ENCODE measurements at regions not wholly inside any gene's neighbourhood (a gene's known extent, or its start where the extent isn't known, plus 50 kb on each side); places are given as distances from the start of the nearest gene placed in this dataset.

DNA sequence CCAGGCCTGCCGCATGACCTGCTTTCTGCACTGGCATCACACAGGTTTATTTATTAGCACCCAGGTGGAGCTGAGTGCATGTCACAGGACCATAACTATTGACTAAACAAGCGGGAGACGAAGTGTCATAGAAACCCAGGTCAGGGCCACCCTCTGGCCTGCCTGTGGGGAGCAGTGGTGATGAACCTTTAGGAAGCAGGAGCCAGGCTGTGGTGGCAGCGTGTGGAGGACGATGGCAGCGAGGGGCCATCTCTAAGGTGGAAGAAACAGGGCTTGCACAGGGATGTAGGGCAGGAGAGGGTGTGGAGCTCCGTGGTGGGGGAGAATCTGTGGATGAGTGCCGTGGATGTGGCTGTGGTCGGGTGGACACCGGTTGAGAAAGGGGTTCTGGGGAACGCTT, 275.3 kb downstream of the TEX29 start:
- Histone ChIP-seq H3K27ac (ENCODE audit: low read length) (no peak overlapping the region), H3K9ac (ENCODE audit: low read length) (no peak overlapping the region), H3K9me3 (ENCODE audit: control insufficient read depth, low read depth, low read length) (no peaks in the 10 kb centered on the region), H3K27me3 (ENCODE audit: control insufficient read depth, insufficient read depth, low read length) (no peaks in the 10 kb centered on the region), H3K36me3 (ENCODE audit: control insufficient read depth, low read depth, low read length) (no peaks in the 10 kb centered on the region), H3K4me1 (ENCODE audit: control insufficient read depth, low read depth, low read length) (peaks cover 19% of the 10 kb centered on the region), H3K4me3 (ENCODE audit: low read length) (no peak overlapping the region)

DNA sequence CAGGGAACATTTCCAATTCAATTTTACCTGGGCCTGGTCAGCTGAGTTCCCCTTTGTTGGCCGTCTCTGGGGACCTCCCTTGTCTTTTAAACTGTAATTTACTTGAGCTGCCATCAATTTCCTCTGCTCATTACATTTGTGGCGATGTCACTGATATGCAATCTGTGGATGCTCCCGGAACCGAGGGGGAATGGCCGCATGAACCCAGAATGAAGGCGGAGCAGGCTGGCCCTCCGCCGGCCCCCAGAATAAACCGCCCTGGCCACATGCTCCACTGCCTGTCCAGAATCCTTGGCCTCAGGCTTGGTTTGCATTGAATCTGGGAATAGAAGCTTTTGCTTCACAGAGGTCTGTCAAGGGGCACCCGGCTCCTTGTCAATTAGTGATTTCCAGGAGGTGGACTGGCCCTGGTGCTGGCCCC, 276.8 kb downstream of the TEX29 start:
- no peak overlapping the region for H3K27ac ChIP-seq (ENCODE audit: low read length)
- H3K36me3 ChIP-seq (ENCODE audit: control insufficient read depth, low read depth, low read length) = no peaks in the 10 kb centered on the region
- H3K4me1 ChIP-seq (ENCODE audit: control insufficient read depth, low read depth, low read length) = peaks cover 22% of the 10 kb centered on the region
- no peaks in the 10 kb centered on the region for H3K9me3 ChIP-seq (ENCODE audit: control insufficient read depth, low read depth, low read length)
- no peak overlapping the region for H3K9ac ChIP-seq (ENCODE audit: low read length)
- no peak overlapping the region for H3K4me3 ChIP-seq (ENCODE audit: low read length)
- no peaks in the 10 kb centered on the region for H3K27me3 ChIP-seq (ENCODE audit: control insufficient read depth, insufficient read depth, low read length)

DNA sequence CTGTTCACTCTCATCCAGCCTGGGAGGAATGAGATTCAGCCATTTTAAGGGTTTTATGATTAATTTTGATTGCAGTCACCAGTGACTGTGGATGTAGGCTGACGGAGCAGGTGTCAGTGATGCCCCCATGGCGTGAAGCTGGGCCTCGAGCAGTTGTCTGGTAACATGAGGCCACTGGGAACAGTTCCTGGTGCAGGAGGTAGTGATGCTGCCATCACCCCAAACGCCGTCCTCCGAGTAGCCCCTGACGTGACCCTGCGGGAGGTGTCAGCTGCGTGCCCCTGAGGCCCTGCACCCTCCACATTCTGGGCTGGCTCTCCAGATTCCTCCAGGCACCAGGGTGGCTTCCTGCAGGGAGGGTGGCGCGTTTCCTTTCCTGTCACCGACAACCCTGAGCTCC, 277.2 kb downstream of the TEX29 start:
- Histone ChIP-seq H3K36me3 (ENCODE audit: control insufficient read depth, low read depth, low read length) (no peaks in the 10 kb centered on the region), H3K27ac (ENCODE audit: low read length) (no peak overlapping the region), H3K9ac (ENCODE audit: low read length) (no peak overlapping the region), H3K27me3 (ENCODE audit: control insufficient read depth, insufficient read depth, low read length) (no peaks in the 10 kb centered on the region), H3K4me3 (ENCODE audit: low read length) (no peak overlapping the region), H3K9me3 (ENCODE audit: control insufficient read depth, low read depth, low read length) (no peaks in the 10 kb centered on the region), H3K4me1 (ENCODE audit: control insufficient read depth, low read depth, low read length) (peaks cover 22% of the 10 kb centered on the region)

DNA sequence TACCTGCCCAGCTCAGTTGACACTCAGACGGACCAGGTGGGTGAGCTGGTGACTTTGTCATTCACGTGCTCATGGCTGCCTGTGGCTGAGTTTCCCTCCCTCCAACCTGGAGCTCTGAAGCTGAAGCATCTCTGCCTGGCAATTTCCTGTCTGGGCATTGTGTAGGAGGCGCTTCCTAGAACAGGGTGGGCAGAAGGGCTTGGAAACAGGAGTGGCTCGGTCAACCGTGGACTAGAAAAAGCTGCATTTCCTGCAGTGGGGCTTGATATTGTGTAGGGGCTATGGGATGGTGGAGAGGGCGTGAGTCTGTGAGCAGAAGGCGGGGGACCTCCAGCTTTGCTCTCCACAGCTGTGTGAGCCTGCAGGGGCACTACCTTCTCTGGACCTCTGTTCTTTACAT, 278.3 kb downstream of the TEX29 start:
- no peak overlapping the region for H3K27ac ChIP-seq (ENCODE audit: low read length)
- H3K4me1 ChIP-seq (ENCODE audit: control insufficient read depth, low read depth, low read length) = peaks cover 22% of the 10 kb centered on the region
- no peaks in the 10 kb centered on the region for H3K36me3 ChIP-seq (ENCODE audit: control insufficient read depth, low read depth, low read length)
- no peak overlapping the region for H3K4me3 ChIP-seq (ENCODE audit: low read length)
- H3K27me3 ChIP-seq (ENCODE audit: control insufficient read depth, insufficient read depth, low read length) = no peaks in the 10 kb centered on the region
- no peaks in the 10 kb centered on the region for H3K9me3 ChIP-seq (ENCODE audit: control insufficient read depth, low read depth, low read length)
- H3K9ac ChIP-seq (ENCODE audit: low read length) = no peak overlapping the region

DNA sequence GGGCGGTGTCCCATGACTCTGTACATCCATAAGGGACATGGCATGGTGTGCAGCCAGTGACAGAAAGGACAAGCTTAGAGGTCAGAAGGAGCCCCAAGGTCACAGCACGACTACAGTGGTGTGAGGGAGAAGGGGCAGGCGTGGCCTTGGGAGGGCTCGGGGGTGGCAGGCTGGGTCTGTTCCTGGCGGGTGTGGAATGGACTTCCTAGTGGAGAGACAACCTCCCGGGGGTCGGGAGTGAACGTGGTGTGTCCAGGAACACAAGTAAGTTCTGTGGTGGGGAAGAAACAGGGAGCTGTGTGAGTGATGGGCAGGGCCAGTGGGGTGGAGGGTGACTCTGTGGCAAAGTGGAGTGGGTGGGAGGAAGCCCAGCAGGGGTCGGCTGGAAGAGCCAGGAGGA, 279.3 kb downstream of the TEX29 start:
- peaks cover 22% of the 10 kb centered on the region for H3K4me1 ChIP-seq (ENCODE audit: control insufficient read depth, low read depth, low read length)
- no peaks in the 10 kb centered on the region for H3K9me3 ChIP-seq (ENCODE audit: control insufficient read depth, low read depth, low read length)
- no peaks in the 10 kb centered on the region for H3K27me3 ChIP-seq (ENCODE audit: control insufficient read depth, insufficient read depth, low read length)
- no peaks in the 10 kb centered on the region for H3K36me3 ChIP-seq (ENCODE audit: control insufficient read depth, low read depth, low read length)
- H3K9ac ChIP-seq (ENCODE audit: low read length) = no peak overlapping the region
- H3K27ac ChIP-seq (ENCODE audit: low read length) = no peak overlapping the region
- H3K4me3 ChIP-seq (ENCODE audit: low read length) = no peak overlapping the region

DNA sequence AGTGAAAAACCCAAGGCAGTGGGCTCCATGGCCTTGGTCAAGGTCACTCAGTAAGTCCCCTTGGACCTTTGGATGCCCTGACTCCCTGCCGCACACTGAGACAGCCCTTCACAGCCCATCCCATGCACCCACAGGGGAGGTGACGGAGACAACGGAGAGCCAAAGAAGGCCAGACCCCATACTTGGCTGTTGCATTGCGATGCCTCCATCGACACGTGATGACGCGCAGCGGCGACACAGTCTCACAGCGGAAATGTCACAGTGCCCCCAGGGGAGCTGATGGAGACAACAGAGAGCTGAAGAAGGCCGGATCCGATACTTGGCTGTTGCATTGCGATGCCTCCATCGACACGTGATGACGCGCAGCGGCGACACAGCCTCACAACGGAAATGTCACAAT, 282.4 kb downstream of the TEX29 start:
- H3K4me1 ChIP-seq (ENCODE audit: control insufficient read depth, low read depth, low read length) = peaks cover 7% of the 10 kb centered on the region
- no peak overlapping the region for H3K9ac ChIP-seq (ENCODE audit: low read length)
- H3K4me3 ChIP-seq (ENCODE audit: low read length) = no peak overlapping the region
- no peaks in the 10 kb centered on the region for H3K27me3 ChIP-seq (ENCODE audit: control insufficient read depth, insufficient read depth, low read length)
- no peak overlapping the region for H3K27ac ChIP-seq (ENCODE audit: low read length)
- H3K9me3 ChIP-seq (ENCODE audit: control insufficient read depth, low read depth, low read length) = no peaks in the 10 kb centered on the region
- H3K36me3 ChIP-seq (ENCODE audit: control insufficient read depth, low read depth, low read length) = no peaks in the 10 kb centered on the region

DNA sequence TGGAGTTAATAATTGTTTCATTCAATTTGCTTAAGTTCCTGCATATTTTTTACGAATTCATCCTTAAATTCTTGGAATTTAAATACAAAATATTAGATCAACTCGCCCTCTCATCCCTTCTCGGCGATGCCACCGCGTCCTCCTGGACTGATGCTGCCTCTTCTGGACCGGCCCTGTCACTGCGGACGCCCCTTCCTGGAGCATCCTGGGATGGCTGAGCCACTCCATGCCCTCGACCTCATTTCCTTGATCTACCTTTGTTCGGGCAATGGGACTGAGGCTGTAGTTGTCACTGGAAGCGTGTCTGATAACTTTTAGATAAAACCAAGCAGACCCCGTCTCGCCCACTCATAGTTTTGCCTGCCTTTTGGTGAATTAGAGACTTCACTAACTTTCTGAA, 283.7 kb downstream of the TEX29 start:
- Histone ChIP-seq H3K9ac (ENCODE audit: low read length) (no peak overlapping the region), H3K4me1 (ENCODE audit: control insufficient read depth, low read depth, low read length) (peaks cover 3% of the 10 kb centered on the region), H3K27ac (ENCODE audit: low read length) (no peak overlapping the region)

DNA sequence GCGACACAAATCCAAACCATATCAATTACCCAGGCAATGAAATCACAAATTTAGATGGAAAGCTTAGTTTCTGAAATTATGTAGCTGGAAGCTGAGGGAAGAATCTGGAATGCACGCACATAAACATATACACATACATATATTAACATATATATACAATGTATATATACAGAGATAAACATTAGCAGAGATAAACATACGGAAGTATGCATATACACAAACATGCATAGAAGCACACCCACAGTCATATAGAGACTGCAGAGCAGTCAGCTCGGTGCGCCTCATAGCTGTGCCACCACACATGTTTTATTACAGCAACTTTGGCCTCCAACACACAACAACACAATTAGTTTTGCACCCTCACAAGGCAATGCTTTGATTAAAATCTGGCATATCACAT, 288.1 kb downstream of the TEX29 start:
- Histone ChIP-seq H3K27ac (ENCODE audit: low read length) (no peak overlapping the region), H3K4me3 (ENCODE audit: low read length) (no peak overlapping the region), H3K4me1 (ENCODE audit: control insufficient read depth, low read depth, low read length) (no peaks in the 10 kb centered on the region), H3K27me3 (ENCODE audit: control insufficient read depth, insufficient read depth, low read length) (no peaks in the 10 kb centered on the region), H3K9ac (ENCODE audit: low read length) (no peak overlapping the region), H3K36me3 (ENCODE audit: control insufficient read depth, low read depth, low read length) (no peaks in the 10 kb centered on the region), H3K9me3 (ENCODE audit: control insufficient read depth, low read depth, low read length) (no peaks in the 10 kb centered on the region)

More for the DNA sequence above, 283.7 kb downstream of the TEX29 start:
- H3K36me3 ChIP-seq (ENCODE audit: control insufficient read depth, low read depth, low read length) = no peaks in the 10 kb centered on the region
- H3K4me3 ChIP-seq (ENCODE audit: low read length) = no peak overlapping the region
- no peaks in the 10 kb centered on the region for H3K9me3 ChIP-seq (ENCODE audit: control insufficient read depth, low read depth, low read length)
- no peaks in the 10 kb centered on the region for H3K27me3 ChIP-seq (ENCODE audit: control insufficient read depth, insufficient read depth, low read length)

DNA sequence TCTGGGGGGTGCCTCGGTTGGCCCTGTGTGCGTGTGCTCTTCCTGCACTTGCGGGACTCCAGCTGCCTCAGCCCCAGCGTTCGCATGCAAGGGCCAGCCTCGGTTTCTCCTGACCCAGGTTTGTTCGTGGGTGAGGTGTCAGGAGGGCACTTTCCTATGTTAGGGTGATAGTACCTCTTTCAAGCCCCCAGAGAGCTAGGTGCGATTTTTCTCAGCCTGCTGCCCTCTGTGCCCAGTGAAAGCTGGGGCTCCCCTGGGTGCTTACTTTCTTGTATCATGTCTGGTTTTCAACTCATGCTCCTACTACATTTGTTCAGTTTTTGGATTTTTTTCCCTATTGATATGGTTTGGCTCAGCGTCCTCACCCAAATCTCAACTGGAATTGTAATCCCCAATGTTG, 289.2 kb downstream of the TEX29 start:
- H3K9ac ChIP-seq (ENCODE audit: low read length) = no peak overlapping the region
- no peaks in the 10 kb centered on the region for H3K27me3 ChIP-seq (ENCODE audit: control insufficient read depth, insufficient read depth, low read length)
- H3K9me3 ChIP-seq (ENCODE audit: control insufficient read depth, low read depth, low read length) = no peaks in the 10 kb centered on the region

DNA sequence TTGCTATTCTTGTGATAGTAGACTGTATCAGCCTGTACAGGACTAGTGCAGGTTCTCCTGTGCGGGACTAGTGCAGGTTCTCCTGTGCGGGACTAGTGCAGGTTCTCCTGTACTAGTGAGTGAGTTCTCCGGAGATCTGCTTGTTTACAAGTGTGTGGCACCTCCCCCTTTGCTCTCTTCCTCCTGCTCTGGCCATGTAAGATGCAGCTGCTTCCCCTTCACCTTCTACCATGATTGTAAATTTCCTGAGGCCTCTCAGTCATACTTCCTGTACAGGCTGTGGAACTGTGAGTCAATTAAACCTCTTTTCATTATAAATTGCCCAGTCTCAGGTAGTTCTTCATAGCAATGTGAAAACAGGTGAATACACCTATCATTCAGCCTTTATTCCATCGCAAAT, 289.6 kb downstream of the TEX29 start:
- Histone ChIP-seq H3K4me1 (ENCODE audit: control insufficient read depth, low read depth, low read length) (no peaks in the 10 kb centered on the region), H3K27ac (ENCODE audit: low read length) (no peak overlapping the region), H3K36me3 (ENCODE audit: control insufficient read depth, low read depth, low read length) (no peaks in the 10 kb centered on the region), H3K27me3 (ENCODE audit: control insufficient read depth, insufficient read depth, low read length) (no peaks in the 10 kb centered on the region), H3K4me3 (ENCODE audit: low read length) (no peak overlapping the region), H3K9me3 (ENCODE audit: control insufficient read depth, low read depth, low read length) (no peaks in the 10 kb centered on the region), H3K9ac (ENCODE audit: low read length) (no peak overlapping the region)

More for the DNA sequence above, 289.2 kb downstream of the TEX29 start:
- Histone ChIP-seq H3K27ac (ENCODE audit: low read length) (no peak overlapping the region), H3K36me3 (ENCODE audit: control insufficient read depth, low read depth, low read length) (no peaks in the 10 kb centered on the region), H3K4me3 (ENCODE audit: low read length) (no peak overlapping the region), H3K4me1 (ENCODE audit: control insufficient read depth, low read depth, low read length) (no peaks in the 10 kb centered on the region)

DNA sequence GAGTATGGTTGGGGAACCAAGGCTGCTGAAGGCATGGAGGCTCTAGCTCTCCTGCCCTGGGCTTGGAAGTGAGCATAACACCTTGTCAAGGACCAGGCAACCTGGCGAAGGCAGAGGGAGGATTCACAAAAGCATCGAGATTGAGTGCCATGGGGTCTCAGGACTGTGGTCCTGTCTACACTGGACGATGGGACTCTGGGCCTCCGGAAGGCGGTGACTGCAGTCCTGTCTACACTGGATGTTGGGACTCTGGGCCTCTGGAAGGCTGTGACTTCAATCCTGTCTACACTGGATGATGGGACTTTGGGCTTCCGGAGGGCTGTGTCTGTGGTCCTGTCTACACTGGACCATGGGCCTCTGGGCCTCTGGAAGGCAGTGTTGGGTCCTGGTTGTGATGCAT, 290.4 kb downstream of the TEX29 start:
- Histone ChIP-seq H3K9ac (ENCODE audit: low read length) (no peak overlapping the region), H3K27ac (ENCODE audit: low read length) (no peak overlapping the region), H3K27me3 (ENCODE audit: control insufficient read depth, insufficient read depth, low read length) (no peaks in the 10 kb centered on the region), H3K4me3 (ENCODE audit: low read length) (no peak overlapping the region), H3K4me1 (ENCODE audit: control insufficient read depth, low read depth, low read length) (no peaks in the 10 kb centered on the region), H3K36me3 (ENCODE audit: control insufficient read depth, low read depth, low read length) (no peaks in the 10 kb centered on the region), H3K9me3 (ENCODE audit: control insufficient read depth, low read depth, low read length) (no peaks in the 10 kb centered on the region)

DNA sequence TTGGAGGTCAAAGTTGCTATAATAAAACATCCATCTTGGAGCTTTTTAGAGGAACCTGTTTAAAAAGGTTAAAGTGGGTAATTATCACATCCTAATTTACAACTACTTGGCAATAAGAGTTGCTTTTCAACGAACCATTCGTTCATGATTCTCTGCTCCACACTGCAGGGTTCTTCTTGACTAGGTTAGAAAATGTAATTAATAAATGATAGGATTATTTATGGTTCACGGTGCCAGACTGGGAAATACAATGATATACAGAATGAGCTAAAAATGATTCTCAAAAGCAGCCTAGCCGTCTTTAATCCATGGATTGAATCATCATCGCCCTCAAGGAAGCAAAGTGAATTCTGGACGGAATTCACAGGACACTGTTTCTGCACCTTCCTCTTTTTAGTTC, 291.2 kb downstream of the TEX29 start:
- H3K27me3 ChIP-seq (ENCODE audit: control insufficient read depth, insufficient read depth, low read length) = no peaks in the 10 kb centered on the region
- H3K27ac ChIP-seq (ENCODE audit: low read length) = no peak overlapping the region
- H3K36me3 ChIP-seq (ENCODE audit: control insufficient read depth, low read depth, low read length) = no peaks in the 10 kb centered on the region
- H3K9me3 ChIP-seq (ENCODE audit: control insufficient read depth, low read depth, low read length) = no peaks in the 10 kb centered on the region
- H3K4me3 ChIP-seq (ENCODE audit: low read length) = no peak overlapping the region
- H3K9ac ChIP-seq (ENCODE audit: low read length) = no peak overlapping the region
- no peaks in the 10 kb centered on the region for H3K4me1 ChIP-seq (ENCODE audit: control insufficient read depth, low read depth, low read length)
